ENCODE measurements at regions not wholly inside any gene's neighbourhood (a gene's known extent, or its start where the extent isn't known, plus 50 kb on each side); places are given as distances from the start of the nearest gene placed in this dataset.

DNA sequence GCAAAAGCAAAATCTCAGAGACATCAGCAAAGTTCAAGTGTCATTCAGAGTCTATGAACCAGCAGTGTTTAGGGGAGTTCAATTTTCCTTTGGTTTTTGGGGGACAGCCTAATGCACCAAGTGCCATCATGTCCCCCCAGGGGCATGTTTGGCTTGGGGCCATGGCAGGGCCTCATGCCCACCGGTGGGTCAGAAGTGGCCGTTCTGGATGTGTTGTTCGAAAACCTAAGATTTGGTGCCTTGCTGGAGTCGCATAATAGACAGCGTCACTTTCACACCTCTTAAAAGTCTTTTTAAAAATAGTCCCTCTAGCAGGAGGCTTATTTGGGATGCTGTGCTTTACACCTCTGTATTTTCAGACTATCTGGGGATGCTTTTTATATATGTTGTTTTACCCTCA is 250.1 kb downstream of the ZNF536 start:
- Histone ChIP-seq H3K9ac (ENCODE audit: low read length) (no peak overlapping the region), H3K79me2 (ENCODE audit: low read length) (no peaks in the 10 kb centered on the region), H3K9me3 (replicated peaks; ENCODE audit: insufficient read depth, low read length) (no peaks in the 10 kb centered on the region), H2AFZ (ENCODE audit: low read length) (no peak overlapping the region), H3K9me2 (replicated peaks; ENCODE audit: insufficient read depth, low read length) (no peaks in the 10 kb centered on the region), H3K36me3 (replicated peaks; ENCODE audit: insufficient read depth, low read length) (no peaks in the 10 kb centered on the region), H3K4me3 (ENCODE audit: low read length) (no peak overlapping the region), H3K4me2 (ENCODE audit: low read depth, low read length) (no peak overlapping the region), H3K27ac (ENCODE audit: low read length) (no peak overlapping the region), H3F3A (ENCODE audit: insufficient read depth, low read length) (no peaks in the 10 kb centered on the region), H4K20me1 (ENCODE audit: insufficient read depth, low read length) (no peaks in the 10 kb centered on the region), H3K4me1 (ENCODE audit: low read length) (no peaks in the 10 kb centered on the region), H3K27me3 (replicated peaks; ENCODE audit: insufficient read depth, low read length) (peaks cover 51% of the 10 kb centered on the region)
- no peak for DNase-seq
- TF ChIP-seq, protein P1, sequence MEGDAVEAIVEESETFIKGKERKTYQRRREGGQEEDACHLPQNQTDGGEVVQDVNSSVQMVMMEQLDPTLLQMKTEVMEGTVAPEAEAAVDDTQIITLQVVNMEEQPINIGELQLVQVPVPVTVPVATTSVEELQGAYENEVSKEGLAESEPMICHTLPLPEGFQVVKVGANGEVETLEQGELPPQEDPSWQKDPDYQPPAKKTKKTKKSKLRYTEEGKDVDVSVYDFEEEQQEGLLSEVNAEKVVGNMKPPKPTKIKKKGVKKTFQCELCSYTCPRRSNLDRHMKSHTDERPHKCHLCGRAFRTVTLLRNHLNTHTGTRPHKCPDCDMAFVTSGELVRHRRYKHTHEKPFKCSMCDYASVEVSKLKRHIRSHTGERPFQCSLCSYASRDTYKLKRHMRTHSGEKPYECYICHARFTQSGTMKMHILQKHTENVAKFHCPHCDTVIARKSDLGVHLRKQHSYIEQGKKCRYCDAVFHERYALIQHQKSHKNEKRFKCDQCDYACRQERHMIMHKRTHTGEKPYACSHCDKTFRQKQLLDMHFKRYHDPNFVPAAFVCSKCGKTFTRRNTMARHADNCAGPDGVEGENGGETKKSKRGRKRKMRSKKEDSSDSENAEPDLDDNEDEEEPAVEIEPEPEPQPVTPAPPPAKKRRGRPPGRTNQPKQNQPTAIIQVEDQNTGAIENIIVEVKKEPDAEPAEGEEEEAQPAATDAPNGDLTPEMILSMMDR (IDR thresholded peaks at IDR 0.05; ENCODE audit: low read length) = no peak
- TF ChIP-seq EZH2phosphoT487 (IDR thresholded peaks at IDR 0.05; ENCODE audit: low read length) = no peak
- TF ChIP-seq EZH2 (optimal IDR thresholded peaks at IDR 0.05; ENCODE audit: low read depth, low read length) = no peak

DNA sequence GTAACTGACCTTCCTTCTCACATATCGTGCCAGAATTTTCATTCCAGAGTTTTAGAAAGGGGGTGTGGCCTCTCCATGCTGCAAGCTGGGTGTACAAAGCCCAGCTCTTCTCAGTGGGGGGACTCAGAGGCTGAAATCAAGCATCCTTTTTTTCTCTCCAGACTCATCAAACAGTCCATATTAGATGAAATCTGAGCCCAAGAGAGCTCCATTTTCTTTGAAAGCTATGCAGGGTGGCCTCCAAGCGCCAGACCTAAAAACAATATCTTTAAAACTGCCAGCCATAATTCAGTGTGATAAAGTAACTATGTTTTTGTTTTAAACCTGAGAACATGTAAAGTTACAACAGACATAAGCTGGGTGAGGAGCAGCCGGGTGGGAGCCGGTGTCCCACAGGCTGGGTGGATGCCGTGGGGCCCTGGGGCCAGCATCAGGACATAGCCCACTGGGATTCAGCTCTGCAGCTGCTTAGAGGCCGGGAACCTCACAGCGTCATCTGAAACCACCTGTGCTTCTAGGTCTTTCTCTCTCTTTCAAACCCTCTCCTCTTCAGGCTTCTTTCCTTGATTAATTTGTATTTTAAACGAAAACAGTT is 249.2 kb downstream of the ZNF536 start:
- Histone ChIP-seq H3K4me3 (ENCODE audit: low read length) (no peak overlapping the region), H3K79me2 (ENCODE audit: low read length) (no peaks in the 10 kb centered on the region), H3F3A (ENCODE audit: insufficient read depth, low read length) (no peaks in the 10 kb centered on the region), H3K4me1 (ENCODE audit: low read length) (no peaks in the 10 kb centered on the region), H3K9me3 (replicated peaks; ENCODE audit: insufficient read depth, low read length) (no peaks in the 10 kb centered on the region), H4K20me1 (ENCODE audit: insufficient read depth, low read length) (no peaks in the 10 kb centered on the region), H3K27ac (ENCODE audit: low read length) (no peak overlapping the region), H3K36me3 (replicated peaks; ENCODE audit: insufficient read depth, low read length) (no peaks in the 10 kb centered on the region), H2AFZ (ENCODE audit: low read length) (no peak overlapping the region), H3K9me2 (replicated peaks; ENCODE audit: insufficient read depth, low read length) (no peaks in the 10 kb centered on the region), H3K9ac (ENCODE audit: low read length) (no peak overlapping the region), H3K4me2 (ENCODE audit: low read depth, low read length) (no peak overlapping the region), H3K27me3 (replicated peaks; ENCODE audit: insufficient read depth, low read length) (peaks cover 48% of the 10 kb centered on the region)
- no peak for DNase-seq
- TF ChIP-seq, protein P1 (IDR thresholded peaks at IDR 0.05; ENCODE audit: low read length) = no peak
- no peak for TF ChIP-seq EZH2 (optimal IDR thresholded peaks at IDR 0.05; ENCODE audit: low read depth, low read length)
- TF ChIP-seq EZH2phosphoT487 (IDR thresholded peaks at IDR 0.05; ENCODE audit: low read length) = no peak

DNA sequence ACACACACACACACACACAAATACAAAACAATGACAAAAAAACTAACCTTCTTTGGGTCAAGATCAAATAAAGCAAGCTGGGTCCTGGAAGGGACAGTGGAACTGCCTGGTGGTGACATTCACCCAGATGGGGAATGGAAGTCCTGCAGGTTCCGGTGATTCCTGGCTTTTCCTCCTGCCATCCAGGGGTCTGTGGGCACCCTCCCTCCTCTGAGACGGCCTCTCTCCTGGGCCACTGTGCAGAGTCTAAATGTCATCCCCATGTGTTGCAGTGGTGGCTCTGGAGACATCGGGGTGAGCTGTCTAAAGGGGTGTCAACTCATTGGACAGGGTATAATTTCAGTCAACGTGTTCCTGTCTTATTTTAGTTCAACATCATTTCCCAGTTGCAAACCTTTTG is 248.2 kb downstream of the ZNF536 start:
- H3K4me2 ChIP-seq (ENCODE audit: low read depth, low read length) = no peak overlapping the region
- no peak overlapping the region for H2AFZ ChIP-seq (ENCODE audit: low read length)
- no peaks in the 10 kb centered on the region for H3K9me2 ChIP-seq (replicated peaks; ENCODE audit: insufficient read depth, low read length)
- H3K4me1 ChIP-seq (ENCODE audit: low read length) = no peaks in the 10 kb centered on the region
- no peak overlapping the region for H3K9ac ChIP-seq (ENCODE audit: low read length)
- no peaks in the 10 kb centered on the region for H3K9me3 ChIP-seq (replicated peaks; ENCODE audit: insufficient read depth, low read length)
- no peaks in the 10 kb centered on the region for H3F3A ChIP-seq (ENCODE audit: insufficient read depth, low read length)
- TF ChIP-seq EZH2 (optimal IDR thresholded peaks at IDR 0.05; ENCODE audit: low read depth, low read length) = no peak
- TF ChIP-seq, protein P1 (IDR thresholded peaks at IDR 0.05; ENCODE audit: low read length) = no peak
- H3K4me3 ChIP-seq (ENCODE audit: low read length) = no peak overlapping the region
- H4K20me1 ChIP-seq (ENCODE audit: insufficient read depth, low read length) = no peaks in the 10 kb centered on the region
- no peaks in the 10 kb centered on the region for H3K36me3 ChIP-seq (replicated peaks; ENCODE audit: insufficient read depth, low read length)
- H3K79me2 ChIP-seq (ENCODE audit: low read length) = no peaks in the 10 kb centered on the region
- no peak for DNase-seq
- H3K27ac ChIP-seq (ENCODE audit: low read length) = no peak overlapping the region
- peaks cover 44% of the 10 kb centered on the region for H3K27me3 ChIP-seq (replicated peaks; ENCODE audit: insufficient read depth, low read length)

All from MM.1S (cell line).